SJSA1 (cell line): ENCODE measurements at regions not wholly inside any gene's neighbourhood (a gene's known extent, or its start where the extent isn't known, plus 50 kb on each side); places are given as distances from the start of the nearest gene placed in this dataset.

Source experiments
- DNase-seq, 2 experiments: peaks; one replicate each; pipeline ENCODE4 v3.0.0-alpha.2; 2015 to 2020; ENCODE audit warnings: low spot score in 2 of 2, low read depth in 1 of 2
- H3K27ac ChIP-seq: fragments of 250-450 bp; sonication (Bioruptor Pico); 2 replicates; pipeline ENCODE4 v1.5.1; 2020; ENCODE audit warnings: mild to moderate bottlenecking, moderate library complexity
- H3K27me3 ChIP-seq: fragments of 250-450 bp; sonication (Bioruptor Pico); replicated peaks from 2 replicates; pipeline ENCODE4 v1.5.1; 2020; ENCODE audit warnings: mild to moderate bottlenecking, moderate library complexity
- H3K36me3 ChIP-seq: fragments of 250-450 bp; sonication (Bioruptor Pico); 2 replicates; pipeline ENCODE4 v1.5.1; 2020; ENCODE audit warnings: mild to moderate bottlenecking
- H3K4me1 ChIP-seq: fragments of 250-450 bp; sonication (Bioruptor Pico); replicated peaks from 2 replicates; pipeline ENCODE4 v1.6.1; 2021; ENCODE audit warnings: mild to moderate bottlenecking
- H3K4me3 ChIP-seq: fragments of 250-450 bp; sonication (Bioruptor Pico); 2 replicates; pipeline ENCODE4 v1.5.1; 2020; ENCODE audit warnings: mild to moderate bottlenecking
- H3K9me3 ChIP-seq: fragments of 250-450 bp; sonication (Bioruptor Pico); replicated peaks from 2 replicates; pipeline ENCODE4 v1.5.1; 2020; ENCODE audit warnings: mild to moderate bottlenecking

- no peak overlapping the region for H3K4me3 ChIP-seq
- H3K27me3 ChIP-seq, result no peaks in the 10 kb centered on the region
- DNase-seq, result peak; percentile 56 to 93
- H3K27ac ChIP-seq, result peak overlapping the region; percentile 98
- H3K9me3 ChIP-seq, result no peaks in the 10 kb centered on the region
- H3K36me3 ChIP-seq, result no peaks in the 10 kb centered on the region
- peaks cover 46% of the 10 kb centered on the region for H3K4me1 ChIP-seq
Observed at GRCh38 chr5:89595056-89595455, 712.1 kb upstream of the MEF2C start.

GRCh38 chr5:89584339-89584956 lies 701.5 kb upstream of the MEF2C start:
- Histone ChIP-seq H3K36me3 (no peaks in the 10 kb centered on the region), H3K4me1 (peaks cover 8% of the 10 kb centered on the region), H3K27me3 (no peaks in the 10 kb centered on the region), H3K9me3 (no peaks in the 10 kb centered on the region), H3K27ac (no peak overlapping the region), H3K4me3 (no peak overlapping the region)
- peak in 1 of 2 experiments; percentile 53 for DNase-seq

- Histone ChIP-seq H3K4me1 (peaks cover 8% of the 10 kb centered on the region), H3K9me3 (no peaks in the 10 kb centered on the region), H3K27me3 (no peaks in the 10 kb centered on the region), H3K27ac (no peak overlapping the region), H3K4me3 (no peak overlapping the region), H3K36me3 (no peaks in the 10 kb centered on the region)
- DNase-seq, result no peak
Observed at GRCh38 chr5:89583534-89583933, 700.5 kb upstream of the MEF2C start.

GRCh38 chr5:89582768-89583339 lies 699.9 kb upstream of the MEF2C start:
- no peak for DNase-seq
- Histone ChIP-seq H3K27ac (no peak overlapping the region), H3K36me3 (no peaks in the 10 kb centered on the region)

GRCh38 chr5:89580976-89581375 lies 698.0 kb upstream of the MEF2C start:
- Histone ChIP-seq H3K4me3 (no peak overlapping the region), H3K4me1 (peaks cover 8% of the 10 kb centered on the region), H3K9me3 (no peaks in the 10 kb centered on the region), H3K27me3 (no peaks in the 10 kb centered on the region), H3K27ac (no peak overlapping the region), H3K36me3 (no peaks in the 10 kb centered on the region)
- DNase-seq, result no peak

More at GRCh38 chr5:89582768-89583339, 699.9 kb upstream of the MEF2C start:
- H3K9me3 ChIP-seq, result no peaks in the 10 kb centered on the region
- H3K27me3 ChIP-seq, result no peaks in the 10 kb centered on the region
- peaks cover 8% of the 10 kb centered on the region for H3K4me1 ChIP-seq
- no peak overlapping the region for H3K4me3 ChIP-seq

- Histone ChIP-seq H3K4me3 (no peak overlapping the region), H3K9me3 (no peaks in the 10 kb centered on the region), H3K4me1 (peaks cover 15% of the 10 kb centered on the region), H3K27me3 (no peaks in the 10 kb centered on the region), H3K27ac (no peak overlapping the region), H3K36me3 (no peaks in the 10 kb centered on the region)
- no peak for DNase-seq
Observed at GRCh38 chr5:89575319-89575718, 692.3 kb upstream of the MEF2C start.

GRCh38 chr5:89573345-89573744 lies 690.4 kb upstream of the MEF2C start:
- no peaks in the 10 kb centered on the region for H3K36me3 ChIP-seq
- H3K4me3 ChIP-seq, result no peak overlapping the region

GRCh38 chr5:89572696-89573095 lies 689.7 kb upstream of the MEF2C start:
- Histone ChIP-seq H3K27ac (peak overlapping the region; percentile 14; the same call in 1 of the 2 replicates), H3K9me3 (no peaks in the 10 kb centered on the region), H3K36me3 (no peaks in the 10 kb centered on the region), H3K4me3 (no peak overlapping the region), H3K4me1 (peaks cover 15% of the 10 kb centered on the region), H3K27me3 (no peaks in the 10 kb centered on the region)
- peak; percentile 51 to 57 for DNase-seq

More at GRCh38 chr5:89573345-89573744, 690.4 kb upstream of the MEF2C start:
- Histone ChIP-seq H3K4me1 (peaks cover 15% of the 10 kb centered on the region), H3K9me3 (no peaks in the 10 kb centered on the region), H3K27me3 (no peaks in the 10 kb centered on the region), H3K27ac (no peak overlapping the region)
- DNase-seq, result no peak

- Histone ChIP-seq H3K9me3 (no peaks in the 10 kb centered on the region), H3K27me3 (no peaks in the 10 kb centered on the region), H3K4me3 (no peak overlapping the region), H3K36me3 (no peaks in the 10 kb centered on the region), H3K27ac (no peak overlapping the region), H3K4me1 (peaks cover 15% of the 10 kb centered on the region)
- no peak for DNase-seq
Observed at GRCh38 chr5:89570557-89570956, 687.6 kb upstream of the MEF2C start.

- no peak for DNase-seq
- no peaks in the 10 kb centered on the region for H3K27me3 ChIP-seq
- no peaks in the 10 kb centered on the region for H3K9me3 ChIP-seq
- H3K36me3 ChIP-seq, result no peaks in the 10 kb centered on the region
- peaks cover 9% of the 10 kb centered on the region for H3K4me1 ChIP-seq
- no peak overlapping the region for H3K4me3 ChIP-seq
- no peak overlapping the region for H3K27ac ChIP-seq
Observed at GRCh38 chr5:89566340-89566739, 683.4 kb upstream of the MEF2C start.

GRCh38 chr5:89560696-89561095 lies 677.7 kb upstream of the MEF2C start:
- Histone ChIP-seq H3K27ac (no peak overlapping the region), H3K27me3 (no peaks in the 10 kb centered on the region), H3K4me1 (peaks cover 23% of the 10 kb centered on the region), H3K9me3 (no peaks in the 10 kb centered on the region), H3K36me3 (no peaks in the 10 kb centered on the region), H3K4me3 (no peak overlapping the region)
- DNase-seq, result no peak

GRCh38 chr5:89556215-89556913 lies 673.4 kb upstream of the MEF2C start:
- Histone ChIP-seq H3K9me3 (no peaks in the 10 kb centered on the region), H3K27ac (no peak overlapping the region; the same call in 1 of the 2 replicates), H3K27me3 (no peaks in the 10 kb centered on the region)

GRCh38 chr5:89546657-89547056 lies 663.7 kb upstream of the MEF2C start:
- H3K27ac ChIP-seq, result no peak overlapping the region
- no peak for DNase-seq
- 0 out of 2 replicates have a peak, but pooled peaks cover 4% of the 10 kb centered on the region for H3K4me1 ChIP-seq
- no peaks in the 10 kb centered on the region for H3K36me3 ChIP-seq
- no peak overlapping the region for H3K4me3 ChIP-seq
- no peaks in the 10 kb centered on the region for H3K27me3 ChIP-seq
- H3K9me3 ChIP-seq, result no peaks in the 10 kb centered on the region

More at GRCh38 chr5:89556215-89556913, 673.4 kb upstream of the MEF2C start:
- DNase-seq, result peak; percentile 47 to 72
- Histone ChIP-seq H3K4me3 (no peak overlapping the region), H3K4me1 (peaks cover 14% of the 10 kb centered on the region), H3K36me3 (no peaks in the 10 kb centered on the region)

- 0 out of 2 replicates have a peak, but pooled peaks cover 4% of the 10 kb centered on the region for H3K4me1 ChIP-seq
- no peaks in the 10 kb centered on the region for H3K9me3 ChIP-seq
Observed at GRCh38 chr5:89545626-89546025, 662.6 kb upstream of the MEF2C start.

More at GRCh38 chr5:89545626-89546025, 662.6 kb upstream of the MEF2C start:
- Histone ChIP-seq H3K36me3 (no peaks in the 10 kb centered on the region), H3K27me3 (no peaks in the 10 kb centered on the region), H3K4me3 (no peak overlapping the region), H3K27ac (no peak overlapping the region)
- DNase-seq, result no peak
